Brain microvascular endothelial cell (primary cell): ENCODE measurements at regions not wholly inside any gene's neighbourhood (a gene's known extent, or its start where the extent isn't known, plus 50 kb on each side); places are given as distances from the start of the nearest gene placed in this dataset.

Experiments
- DNase-seq: peaks from one replicate; pipeline ENCODE4 v3.0.0-alpha.2; 2020
- H3K27ac ChIP-seq: fragments of 250-450 bp; sonication (Bioruptor Pico); 2 replicates; pipeline ENCODE4 v1.5.1; 2020; ENCODE audit warnings: mild to moderate bottlenecking, moderate library complexity
- H3K27me3 ChIP-seq: fragments of 250-450 bp; sonication (Bioruptor Pico); replicated peaks from 2 replicates; pipeline ENCODE4 v1.5.1; 2020; ENCODE audit warnings: mild to moderate bottlenecking
- H3K36me3 ChIP-seq: fragments of 250-450 bp; sonication (Bioruptor Pico); replicated peaks from 2 replicates; pipeline ENCODE4 v1.5.1; 2020; ENCODE audit warnings: mild to moderate bottlenecking
- H3K4me3 ChIP-seq: 2 replicates; pipeline ENCODE4 v1.5.1; 2011; ENCODE audit warnings: low read depth, mild to moderate bottlenecking, control low read depth, low read length, moderate library complexity
- in situ Hi-C: cut with HindIII; loops from 2 replicates; pipeline ENCODE4 v1.10.0; 2017; ENCODE audit warnings: low sequenced_read_pairs, low pct_ligation_motif_present
- TF ChIP-seq, protein P1 (sequence below): IDR thresholded peaks from 2 replicates; pipeline ENCODE4 v1.5.1; 2011; ENCODE audit warnings: low read depth, mild to moderate bottlenecking, moderate library complexity, low read length, control low read depth, inconsistent platforms; ENCODE audit errors: missing control alignments

DNA sequence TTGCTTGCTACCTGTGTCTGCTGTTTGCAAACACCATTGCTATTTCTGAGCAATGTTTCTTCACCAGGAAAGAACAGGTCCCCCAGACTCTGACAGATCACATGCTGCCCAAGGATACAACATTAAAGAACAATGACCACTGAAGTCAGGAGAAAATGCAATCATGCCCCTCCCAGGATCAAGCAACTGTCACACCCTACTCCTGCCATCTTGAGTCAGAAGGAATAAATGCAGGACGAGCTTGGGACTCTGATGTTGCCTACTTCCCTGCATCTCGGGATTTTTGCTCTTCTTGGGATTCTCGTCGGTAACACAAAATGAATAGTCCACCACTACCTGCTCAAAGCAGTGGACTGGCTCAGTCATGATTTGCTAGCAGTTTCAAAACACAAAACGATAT, 490.6 kb downstream of the COG6 start:
- Histone ChIP-seq H3K4me3 (no peak overlapping the region), H3K27ac (no peak overlapping the region), H3K36me3 (no peaks in the 10 kb centered on the region), H3K27me3 (no peaks in the 10 kb centered on the region)
- in situ Hi-C loops, result no loop called here
- TF ChIP-seq, protein P1, sequence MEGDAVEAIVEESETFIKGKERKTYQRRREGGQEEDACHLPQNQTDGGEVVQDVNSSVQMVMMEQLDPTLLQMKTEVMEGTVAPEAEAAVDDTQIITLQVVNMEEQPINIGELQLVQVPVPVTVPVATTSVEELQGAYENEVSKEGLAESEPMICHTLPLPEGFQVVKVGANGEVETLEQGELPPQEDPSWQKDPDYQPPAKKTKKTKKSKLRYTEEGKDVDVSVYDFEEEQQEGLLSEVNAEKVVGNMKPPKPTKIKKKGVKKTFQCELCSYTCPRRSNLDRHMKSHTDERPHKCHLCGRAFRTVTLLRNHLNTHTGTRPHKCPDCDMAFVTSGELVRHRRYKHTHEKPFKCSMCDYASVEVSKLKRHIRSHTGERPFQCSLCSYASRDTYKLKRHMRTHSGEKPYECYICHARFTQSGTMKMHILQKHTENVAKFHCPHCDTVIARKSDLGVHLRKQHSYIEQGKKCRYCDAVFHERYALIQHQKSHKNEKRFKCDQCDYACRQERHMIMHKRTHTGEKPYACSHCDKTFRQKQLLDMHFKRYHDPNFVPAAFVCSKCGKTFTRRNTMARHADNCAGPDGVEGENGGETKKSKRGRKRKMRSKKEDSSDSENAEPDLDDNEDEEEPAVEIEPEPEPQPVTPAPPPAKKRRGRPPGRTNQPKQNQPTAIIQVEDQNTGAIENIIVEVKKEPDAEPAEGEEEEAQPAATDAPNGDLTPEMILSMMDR, result peak; percentile 27
- DNase-seq, result no peak

DNA sequence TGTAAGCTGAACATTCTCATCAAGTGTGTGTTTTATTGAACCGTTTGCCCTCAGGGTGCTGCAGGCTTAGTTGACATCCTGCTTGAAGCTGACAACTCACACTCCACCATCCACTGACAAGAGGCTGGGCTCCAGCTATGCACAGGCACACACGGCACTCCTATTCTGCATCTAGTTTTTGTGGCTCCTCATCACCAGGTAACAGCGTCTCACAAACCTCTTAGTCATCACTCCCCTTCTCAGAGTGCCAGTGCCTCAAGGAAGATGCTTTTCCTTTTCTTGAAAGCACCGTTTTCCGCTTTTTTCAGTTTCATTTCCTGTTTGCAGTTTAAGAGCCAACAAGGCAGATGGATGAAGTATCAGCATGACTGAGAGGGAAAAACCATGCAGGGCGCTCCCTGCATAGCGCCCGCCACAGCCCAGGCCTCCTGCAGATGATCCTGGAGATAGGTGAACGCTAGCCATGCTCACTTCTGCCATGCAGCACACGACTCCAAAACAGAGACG, 491.2 kb downstream of the COG6 start:
- in situ Hi-C loops, result no loop called here
- DNase-seq, result no peak
- H3K27me3 ChIP-seq, result no peaks in the 10 kb centered on the region
- no peaks in the 10 kb centered on the region for H3K36me3 ChIP-seq
- H3K4me3 ChIP-seq, result no peak overlapping the region
- H3K27ac ChIP-seq, result no peak overlapping the region
- TF ChIP-seq, protein P1, result no peak

DNA sequence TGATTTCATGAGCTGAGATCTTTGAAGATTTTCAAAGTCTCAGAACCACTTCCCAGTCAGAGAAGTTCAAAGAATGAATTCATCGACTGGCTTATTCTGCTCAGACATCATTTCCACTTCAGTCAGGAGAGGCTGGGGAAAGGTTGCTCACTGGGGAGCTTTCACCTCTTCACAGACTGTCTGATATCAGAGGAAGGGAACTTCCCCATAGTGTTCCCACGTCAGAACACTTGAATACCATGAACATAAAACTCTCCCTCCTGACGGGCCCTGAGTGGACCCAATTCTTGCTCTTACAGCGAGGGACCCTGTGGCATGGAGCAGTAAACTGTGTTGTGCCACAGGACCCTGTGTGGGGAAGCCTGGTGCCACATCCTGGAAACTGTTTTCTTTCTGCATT, 492.6 kb downstream of the COG6 start:
- DNase-seq, result no peak
- TF ChIP-seq, protein P1, result no peak
- Histone ChIP-seq H3K36me3 (no peaks in the 10 kb centered on the region), H3K4me3 (no peak overlapping the region), H3K27me3 (no peaks in the 10 kb centered on the region), H3K27ac (no peak overlapping the region)
- in situ Hi-C loops, result no loop called here

DNA sequence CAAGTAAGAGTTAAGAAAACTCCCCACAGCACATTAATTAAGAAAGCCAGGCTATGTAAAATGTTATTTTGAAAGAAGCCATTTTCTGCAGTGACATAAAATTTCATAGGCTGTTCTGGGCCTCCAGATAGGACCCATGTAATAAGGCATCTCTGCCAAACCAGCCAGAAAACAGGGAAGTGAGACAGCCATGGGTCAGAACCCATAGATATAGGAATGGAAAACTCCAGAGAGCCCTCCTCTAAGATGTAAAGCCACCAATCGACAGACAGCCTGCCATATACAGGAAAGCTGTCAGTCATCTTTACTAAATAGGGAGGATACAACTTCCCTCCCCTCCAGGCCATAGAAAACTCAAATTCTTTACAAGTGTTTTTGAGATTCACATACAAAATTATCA, 493.3 kb downstream of the COG6 start:
- Histone ChIP-seq H3K36me3 (no peaks in the 10 kb centered on the region), H3K4me3 (no peak overlapping the region), H3K27ac (no peak overlapping the region), H3K27me3 (no peaks in the 10 kb centered on the region)
- TF ChIP-seq, protein P1, result no peak
- DNase-seq, result no peak
- in situ Hi-C loops, result no loop called here

DNA sequence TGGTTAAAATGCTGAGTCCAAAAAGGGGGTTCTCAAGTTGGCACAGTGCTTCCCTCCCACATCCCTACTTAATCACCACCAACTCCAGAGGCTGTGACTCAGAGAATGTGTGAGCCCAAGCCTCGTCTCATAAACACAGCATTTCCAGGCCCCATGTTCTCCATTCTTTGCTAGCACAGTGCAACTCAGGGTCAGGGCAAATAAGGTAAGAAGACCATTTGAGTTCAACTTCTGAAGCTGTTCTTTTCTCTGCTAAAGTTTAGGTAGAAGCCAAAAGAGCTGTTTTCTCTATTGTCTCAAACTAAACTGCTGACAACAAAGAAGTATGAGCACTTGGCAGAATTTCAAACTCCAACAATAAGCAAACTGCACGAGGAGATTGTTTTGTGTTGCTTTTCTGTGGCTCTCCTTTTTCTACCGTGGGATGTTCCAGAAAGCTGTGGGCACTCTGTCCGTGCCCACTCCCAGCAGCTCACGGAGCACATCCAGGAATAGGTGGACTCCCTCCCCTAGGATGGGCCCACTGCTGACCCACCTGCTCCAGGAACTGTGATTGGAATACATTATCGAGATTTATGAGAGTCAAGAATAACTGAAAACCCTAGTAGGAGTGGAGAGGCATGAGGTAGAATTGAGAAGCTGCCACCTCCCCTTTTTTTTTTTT, 494.3 kb downstream of the COG6 start:
- Histone ChIP-seq H3K36me3 (no peaks in the 10 kb centered on the region), H3K4me3 (no peak overlapping the region), H3K27ac (peak overlapping the region; percentile 32), H3K27me3 (no peaks in the 10 kb centered on the region)
- peak; percentile 86 for DNase-seq
- TF ChIP-seq, protein P1, result no peak
- in situ Hi-C loops, result no loop called here

DNA sequence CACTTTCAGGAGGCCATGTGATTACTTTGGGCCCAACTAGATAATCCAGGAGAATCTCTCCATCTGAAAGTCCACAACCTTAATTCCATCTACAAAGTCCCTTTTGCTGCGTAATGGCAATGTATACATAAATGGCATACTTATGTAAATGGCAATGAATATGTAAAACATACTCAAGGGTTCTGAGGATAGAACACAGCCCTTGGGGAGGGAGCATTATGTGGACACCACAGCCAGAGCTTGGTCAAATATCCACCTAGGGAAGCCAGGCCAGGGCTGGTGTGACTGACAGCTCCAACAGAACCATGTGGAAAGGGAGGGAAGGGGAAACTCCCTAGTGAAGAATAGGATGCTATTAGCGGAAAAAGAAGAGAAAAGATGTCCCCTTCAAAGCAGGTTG, 496.2 kb downstream of the COG6 start:
- TF ChIP-seq, protein P1, result no peak
- Histone ChIP-seq H3K4me3 (no peak overlapping the region), H3K27me3 (no peaks in the 10 kb centered on the region), H3K27ac (no peak overlapping the region), H3K36me3 (no peaks in the 10 kb centered on the region)
- no peak for DNase-seq
- in situ Hi-C loops, result no loop called here
